ENCODE measurements at regions not wholly inside any gene's neighbourhood (a gene's known extent, or its start where the extent isn't known, plus 50 kb on each side); places are given as distances from the start of the nearest gene placed in this dataset.

- no peak for TF ChIP-seq CTCF (IDR thresholded peaks at IDR 0.05; ENCODE audit: low read depth, low read length, missing control alignments)
- no peak for DNase-seq (ENCODE audit: low read depth)
- no peak overlapping the region for H3K4me3 ChIP-seq (ENCODE audit: low read depth, low read length)
Observed at GRCh38 chr3:187964760-187965159, 189.2 kb upstream of the LPP start.

- TF ChIP-seq CTCF (IDR thresholded peaks at IDR 0.05; ENCODE audit: low read depth, low read length, missing control alignments) = no peak
- no peak overlapping the region for H3K4me3 ChIP-seq (ENCODE audit: low read depth, low read length)
- DNase-seq (ENCODE audit: low read depth) = no peak
Observed at GRCh38 chr3:187966096-187966495, 187.9 kb upstream of the LPP start.

- DNase-seq (ENCODE audit: low read depth) = no peak
- H3K4me3 ChIP-seq (ENCODE audit: low read depth, low read length) = no peak overlapping the region
- TF ChIP-seq CTCF (IDR thresholded peaks at IDR 0.05; ENCODE audit: low read depth, low read length, missing control alignments) = no peak
Observed at GRCh38 chr3:187966636-187967406, 187.1 kb upstream of the LPP start.

GRCh38 chr3:187967993-187968392 is 186.0 kb upstream of the LPP start:
- DNase-seq (ENCODE audit: low read depth) = no peak
- H3K4me3 ChIP-seq (ENCODE audit: low read depth, low read length) = no peak overlapping the region
- no peak for TF ChIP-seq CTCF (IDR thresholded peaks at IDR 0.05; ENCODE audit: low read depth, low read length, missing control alignments)

GRCh38 chr3:187968883-187969580 is 184.9 kb upstream of the LPP start:
- no peak for DNase-seq (ENCODE audit: low read depth)
- no peak for TF ChIP-seq CTCF (IDR thresholded peaks at IDR 0.05; ENCODE audit: low read depth, low read length, missing control alignments)

GRCh38 chr3:187969581-187969950 is 184.4 kb upstream of the LPP start:
- no peak for TF ChIP-seq CTCF (IDR thresholded peaks at IDR 0.05; ENCODE audit: low read depth, low read length, missing control alignments)
- DNase-seq (ENCODE audit: low read depth) = no peak
- H3K4me3 ChIP-seq (ENCODE audit: low read depth, low read length) = no peak overlapping the region

More at GRCh38 chr3:187968883-187969580, 184.9 kb upstream of the LPP start:
- no peak overlapping the region for H3K4me3 ChIP-seq (ENCODE audit: low read depth, low read length)
